NCI-H2196 (cell line): ENCODE measurements at regions not wholly inside any gene's neighbourhood (a gene's known extent, or its start where the extent isn't known, plus 50 kb on each side); places are given as distances from the start of the nearest gene placed in this dataset.
"Not testable (repeated sequence)": the region's sequence is repeated elsewhere in the genome, so short reads cannot be mapped to it uniquely, and the experiment has no call there.

Experiments used
- DNase-seq: peaks from one replicate; lab custom pipeline; 2025; ENCODE audit not compliant: unreplicated experiment; lab: John Stamatoyannopoulos, UW

- DNase-seq: not testable (repeated sequence)
Measured at GRCh38 chr7:121526210-121526609, 130.1 kb upstream of the FAM3C start.

GRCh38 chr7:121525155-121525819 is 129.2 kb upstream of the FAM3C start:
- DNase-seq: no peak

GRCh38 chr7:121521711-121522400 is 125.7 kb upstream of the FAM3C start:
- DNase-seq: no peak

- no peak for DNase-seq
Measured at GRCh38 chr7:121520911-121521310, 124.8 kb upstream of the FAM3C start.

GRCh38 chr7:121519548-121520521 is 123.7 kb upstream of the FAM3C start:
- no peak for DNase-seq

GRCh38 chr7:121517591-121517990 is 121.5 kb upstream of the FAM3C start:
- no peak for DNase-seq

- DNase-seq: no peak
Measured at GRCh38 chr7:121516821-121517220, 120.7 kb upstream of the FAM3C start.

- no peak for DNase-seq
Measured at GRCh38 chr7:121515630-121516401, 119.7 kb upstream of the FAM3C start.

GRCh38 chr7:121515229-121515628 is 119.1 kb upstream of the FAM3C start:
- no peak for DNase-seq

GRCh38 chr7:121513105-121513504 is 117.0 kb upstream of the FAM3C start:
- no peak for DNase-seq

GRCh38 chr7:121510858-121511482 is 114.9 kb upstream of the FAM3C start:
- DNase-seq: no peak

- no peak for DNase-seq
Measured at GRCh38 chr7:121510302-121510701, 114.2 kb upstream of the FAM3C start.

- no peak for DNase-seq
Measured at GRCh38 chr7:121505540-121506182, 109.6 kb upstream of the FAM3C start.

GRCh38 chr7:121505021-121505420 is 108.9 kb upstream of the FAM3C start:
- DNase-seq: no peak

GRCh38 chr7:121504482-121504881 is 108.4 kb upstream of the FAM3C start:
- no peak for DNase-seq

GRCh38 chr7:121503730-121504129 is 107.6 kb upstream of the FAM3C start:
- no peak for DNase-seq

- DNase-seq: no peak
Measured at GRCh38 chr7:121503039-121503438, 106.9 kb upstream of the FAM3C start.

GRCh38 chr7:121501566-121501965 is 105.5 kb upstream of the FAM3C start:
- no peak for DNase-seq

GRCh38 chr7:121500360-121501058 is 104.4 kb upstream of the FAM3C start:
- no peak for DNase-seq
